ENCODE measurements at regions not wholly inside any gene's neighbourhood (a gene's known extent, or its start where the extent isn't known, plus 50 kb on each side); places are given as distances from the start of the nearest gene placed in this dataset.

- ChIA-PET CTCF (ENCODE audit: low intra/inter-chr PET ratio) (no interaction called here), POLR2A (no interaction called here)
- no peak for ATAC-seq
- Histone ChIP-seq H3K79me2 (ENCODE audit: control insufficient read depth, insufficient read depth, low read length) (no peaks in the 10 kb centered on the region), H3K4me1 (replicated peaks in 1 of 2; ENCODE audit: control insufficient read depth in 2 of 2, insufficient read depth in 2 of 2, low read length in 2 of 2) (no peaks in the 10 kb centered on the region), H3K9ac (ENCODE audit: insufficient read depth in 1 of 2, low read depth in 2 of 2, low read length in 2 of 2) (no peak overlapping the region), H3K9me1 (ENCODE audit: control insufficient read depth, insufficient read depth, low read length) (no peaks in the 10 kb centered on the region), H3K27ac (ENCODE audit: extremely low read depth, low read depth, low read length) (no peak overlapping the region), H3K4me3 (no peak overlapping the region), H2AFZ (ENCODE audit: low read depth, low read length) (no peak overlapping the region), H4K20me1 (replicated peaks; ENCODE audit: control insufficient read depth, insufficient read depth, low read length) (no peaks in the 10 kb centered on the region), H3K9me3 (replicated peaks; ENCODE audit: control insufficient read depth, insufficient read depth, low read depth, low read length) (no peaks in the 10 kb centered on the region), H3K27me3 (ENCODE audit: control insufficient read depth in 2 of 2, insufficient read depth in 2 of 2, low read length in 2 of 2) (peaks cover 4 to 11% of the 10 kb centered on the region in 2 experiments; a peak in 2 of 5 replicates), H3K36me3 (ENCODE audit: control insufficient read depth, insufficient read depth, low read length) (no peaks in the 10 kb centered on the region), H3K4me2 (ENCODE audit: insufficient read depth, low read length) (no peak overlapping the region)
- TF ChIP-seq POLR2G (IDR thresholded peaks at IDR 0.05; ENCODE audit: low read depth, low read length) (no peak), NR3C1 (CRISPR knock-in tag; IDR thresholded peaks at IDR 0.05) (no peak), CREBBP (IDR thresholded peaks at IDR 0.05; ENCODE audit: low read depth, low read length) (no peak), ZNF444 (CRISPR knock-in tag; IDR thresholded peaks at IDR 0.05) (no peak)
- intact Hi-C loops (cut with micrococcal nuclease) (no loop called here), in situ Hi-C loops (cut with MboI) (no loop called here)
- WGBS (ENCODE audit: insufficient coverage, low coverage, missing lambda C conversion rate): 4% methylated on average over 2 of the region's 2 CpGs
- no peak for FAIRE-seq
- no peak for DNase-seq (ENCODE audit: extremely low read depth in 1 of 4, low spot score in 3 of 4)
- BruUV-seq (replicated peaks): no TSS peak
Observed at GRCh38 chr3:159857840-159858239, 130.8 kb upstream of the IL12A start.

- H3K9me3 ChIP-seq (replicated peaks; ENCODE audit: control insufficient read depth, insufficient read depth, low read depth, low read length): no peaks in the 10 kb centered on the region
- DNase-seq (ENCODE audit: extremely low read depth in 1 of 4, low spot score in 3 of 4): no peak
- peaks cover 4 to 11% of the 10 kb centered on the region in 2 experiments; a peak in 2 of 5 replicates for H3K27me3 ChIP-seq (ENCODE audit: control insufficient read depth in 2 of 2, insufficient read depth in 2 of 2, low read length in 2 of 2)
- H4K20me1 ChIP-seq (replicated peaks; ENCODE audit: control insufficient read depth, insufficient read depth, low read length): no peaks in the 10 kb centered on the region
- H3K9ac ChIP-seq (ENCODE audit: insufficient read depth in 1 of 2, low read depth in 2 of 2, low read length in 2 of 2): no peak overlapping the region
- no peak overlapping the region for H3K27ac ChIP-seq (ENCODE audit: extremely low read depth, low read depth, low read length)
- no peaks in the 10 kb centered on the region for H3K79me2 ChIP-seq (ENCODE audit: control insufficient read depth, insufficient read depth, low read length)
- H3K9me1 ChIP-seq (ENCODE audit: control insufficient read depth, insufficient read depth, low read length): no peaks in the 10 kb centered on the region
- CTCF ChIA-PET (ENCODE audit: low intra/inter-chr PET ratio): no interaction called here
- BruUV-seq (replicated peaks): no TSS peak
- under 1% methylated on average over 5 of the region's 5 CpGs for WGBS (ENCODE audit: insufficient coverage, low coverage, missing lambda C conversion rate)
- no peaks in the 10 kb centered on the region for H3K36me3 ChIP-seq (ENCODE audit: control insufficient read depth, insufficient read depth, low read length)
- H3K4me2 ChIP-seq (ENCODE audit: insufficient read depth, low read length): no peak overlapping the region
- no peak overlapping the region for H2AFZ ChIP-seq (ENCODE audit: low read depth, low read length)
- intact Hi-C loops (cut with micrococcal nuclease) (no loop called here), in situ Hi-C loops (cut with MboI) (no loop called here)
- no peaks in the 10 kb centered on the region for H3K4me1 ChIP-seq (replicated peaks in 1 of 2; ENCODE audit: control insufficient read depth in 2 of 2, insufficient read depth in 2 of 2, low read length in 2 of 2)
- no peak overlapping the region for H3K4me3 ChIP-seq
- FAIRE-seq: no peak
- POLR2A ChIA-PET: no interaction called here
- no peak for TF ChIP-seq RAD51 (IDR thresholded peaks at IDR 0.05; ENCODE audit: borderline replicate concordance, low read depth)
- TF ChIP-seq ARID3A (IDR thresholded peaks at IDR 0.05; ENCODE audit: borderline replicate concordance, low read depth, low read length): no peak
- TF ChIP-seq ILF3 (IDR thresholded peaks at IDR 0.05; ENCODE audit: borderline replicate concordance): no peak
- no peak for TF ChIP-seq ZBTB2 (IDR thresholded peaks at IDR 0.05)
- no peak for TF ChIP-seq ZNF398 (CRISPR knock-in tag; IDR thresholded peaks at IDR 0.05)
- no peak for ATAC-seq
Observed at GRCh38 chr3:159858650-159859049, 130.0 kb upstream of the IL12A start.
